ENCODE measurements at regions not wholly inside any gene's neighbourhood (a gene's known extent, or its start where the extent isn't known, plus 50 kb on each side); places are given as distances from the start of the nearest gene placed in this dataset.
"Not testable (repeated sequence)": the region's sequence is repeated elsewhere in the genome, so short reads cannot be mapped to it uniquely, and the experiment has no call there.

GRCh38 chr10:33956322-33956721 lies 621.9 kb upstream of the NRP1 start:
- not testable (repeated sequence) for DNase-seq (ENCODE audit: low read depth)

- no peak for DNase-seq (ENCODE audit: low read depth)
These were observed 621.2 kb upstream of the NRP1 start for GRCh38 chr10:33955676-33956075.

- peak; percentile 51 for DNase-seq (ENCODE audit: low read depth)
These were observed 618.4 kb upstream of the NRP1 start for GRCh38 chr10:33952692-33953360.

- DNase-seq (ENCODE audit: low read depth), result no peak
These were observed 615.7 kb upstream of the NRP1 start for GRCh38 chr10:33950206-33950605.

- DNase-seq (ENCODE audit: low read depth), result no peak
These were observed 613.1 kb upstream of the NRP1 start for GRCh38 chr10:33947544-33947943.

- no peak for DNase-seq (ENCODE audit: low read depth)
These were observed 610.6 kb upstream of the NRP1 start for GRCh38 chr10:33945051-33945450.

GRCh38 chr10:33942508-33942907 lies 608.0 kb upstream of the NRP1 start:
- DNase-seq (ENCODE audit: low read depth), result no peak

- no peak for DNase-seq (ENCODE audit: low read depth)
These were observed 605.4 kb upstream of the NRP1 start for GRCh38 chr10:33939892-33940291.

- no peak for DNase-seq (ENCODE audit: low read depth)
These were observed 604.9 kb upstream of the NRP1 start for GRCh38 chr10:33939410-33939809.

- DNase-seq (ENCODE audit: low read depth), result peak; percentile 32
These were observed 603.5 kb upstream of the NRP1 start for GRCh38 chr10:33938001-33938400.

GRCh38 chr10:33937036-33937730 lies 602.7 kb upstream of the NRP1 start:
- no peak for DNase-seq (ENCODE audit: low read depth)

GRCh38 chr10:33935350-33935749 lies 600.9 kb upstream of the NRP1 start:
- no peak for DNase-seq (ENCODE audit: low read depth)

GRCh38 chr10:33930079-33930478 lies 595.6 kb upstream of the NRP1 start:
- DNase-seq (ENCODE audit: low read depth), result no peak

GRCh38 chr10:33927347-33927746 lies 592.9 kb upstream of the NRP1 start:
- peak; percentile 91 for DNase-seq (ENCODE audit: low read depth)

GRCh38 chr10:33921970-33922605 lies 587.6 kb upstream of the NRP1 start:
- no peak for DNase-seq (ENCODE audit: low read depth)

GRCh38 chr10:33920351-33920750 lies 585.9 kb upstream of the NRP1 start:
- no peak for DNase-seq (ENCODE audit: low read depth)

- no peak for DNase-seq (ENCODE audit: low read depth)
These were observed 584.8 kb upstream of the NRP1 start for GRCh38 chr10:33919244-33919643.

- DNase-seq (ENCODE audit: low read depth), result peak; percentile 29
These were observed 582.8 kb upstream of the NRP1 start for GRCh38 chr10:33917069-33917780.

GRCh38 chr10:33914746-33915145 lies 580.3 kb upstream of the NRP1 start:
- no peak for DNase-seq (ENCODE audit: low read depth)

GRCh38 chr10:33913194-33913593 lies 578.7 kb upstream of the NRP1 start:
- DNase-seq (ENCODE audit: low read depth), result no peak

- not testable (repeated sequence) for DNase-seq (ENCODE audit: low read depth)
These were observed 575.0 kb upstream of the NRP1 start for GRCh38 chr10:33909476-33909875.

GRCh38 chr10:33901166-33901565 lies 566.7 kb upstream of the NRP1 start:
- DNase-seq (ENCODE audit: low read depth), result no peak

Data from RPMI7951 (cell line).